ENCODE measurements at regions not wholly inside any gene's neighbourhood (a gene's known extent, or its start where the extent isn't known, plus 50 kb on each side); places are given as distances from the start of the nearest gene placed in this dataset.

- Histone ChIP-seq H2AFZ (ENCODE audit: low read length) (no peak overlapping the region), H3K9me3 (ENCODE audit: insufficient read depth, low read depth, low read length) (no peaks in the 10 kb centered on the region), H3K36me3 (ENCODE audit: insufficient read depth, low read length) (no peaks in the 10 kb centered on the region), H3K27me3 (ENCODE audit: insufficient read depth, low read length, poor library complexity, severe bottlenecking) (no peaks in the 10 kb centered on the region), H3K4me3 (ENCODE audit: low read length, poor library complexity, severe bottlenecking) (no peak overlapping the region), H3F3A (ENCODE audit: low read depth) (no peaks in the 10 kb centered on the region), H3K4me2 (ENCODE audit: low read depth, low read length, poor library complexity, severe bottlenecking) (no peak overlapping the region), H3K9ac (ENCODE audit: low read depth, low read length, poor library complexity, severe bottlenecking) (no peak overlapping the region), H3K79me2 (ENCODE audit: insufficient read depth, low read length) (no peaks in the 10 kb centered on the region), H3K9me2 (replicated peaks; ENCODE audit: low read depth, low read length) (no peaks in the 10 kb centered on the region), H3K4me1 (ENCODE audit: insufficient read depth, low read length, poor library complexity, severe bottlenecking) (no peaks in the 10 kb centered on the region), H4K20me1 (ENCODE audit: insufficient read depth, low read length, poor library complexity, severe bottlenecking) (no peaks in the 10 kb centered on the region)
- TF ChIP-seq EZH2phosphoT487 (IDR thresholded peaks at IDR 0.05; ENCODE audit: borderline replicate concordance), result no peak
- TF ChIP-seq CTCF (conservative IDR thresholded peaks at IDR 0.05; ENCODE audit: low read length), result no peak
Measured at GRCh38 chr7:16046041-16046440, 359.6 kb upstream of the MEOX2 start.

GRCh38 chr7:16045296-16045695 is 358.8 kb upstream of the MEOX2 start:
- no peaks in the 10 kb centered on the region for H3K79me2 ChIP-seq (ENCODE audit: insufficient read depth, low read length)
- H3K4me2 ChIP-seq (ENCODE audit: low read depth, low read length, poor library complexity, severe bottlenecking), result no peak overlapping the region
- no peaks in the 10 kb centered on the region for H3K27me3 ChIP-seq (ENCODE audit: insufficient read depth, low read length, poor library complexity, severe bottlenecking)
- no peak overlapping the region for H2AFZ ChIP-seq (ENCODE audit: low read length)
- no peaks in the 10 kb centered on the region for H3K36me3 ChIP-seq (ENCODE audit: insufficient read depth, low read length)
- no peak overlapping the region for H3K9ac ChIP-seq (ENCODE audit: low read depth, low read length, poor library complexity, severe bottlenecking)
- TF ChIP-seq CTCF (conservative IDR thresholded peaks at IDR 0.05; ENCODE audit: low read length), result no peak
- TF ChIP-seq EZH2phosphoT487 (IDR thresholded peaks at IDR 0.05; ENCODE audit: borderline replicate concordance), result no peak
- H3F3A ChIP-seq (ENCODE audit: low read depth), result no peaks in the 10 kb centered on the region
- no peaks in the 10 kb centered on the region for H3K4me1 ChIP-seq (ENCODE audit: insufficient read depth, low read length, poor library complexity, severe bottlenecking)
- no peaks in the 10 kb centered on the region for H3K9me3 ChIP-seq (ENCODE audit: insufficient read depth, low read depth, low read length)
- H3K9me2 ChIP-seq (replicated peaks; ENCODE audit: low read depth, low read length), result no peaks in the 10 kb centered on the region
- H3K4me3 ChIP-seq (ENCODE audit: low read length, poor library complexity, severe bottlenecking), result no peak overlapping the region
- H4K20me1 ChIP-seq (ENCODE audit: insufficient read depth, low read length, poor library complexity, severe bottlenecking), result no peaks in the 10 kb centered on the region

GRCh38 chr7:16044645-16045044 is 358.2 kb upstream of the MEOX2 start:
- Histone ChIP-seq H3K27me3 (ENCODE audit: insufficient read depth, low read length, poor library complexity, severe bottlenecking) (no peaks in the 10 kb centered on the region), H3F3A (ENCODE audit: low read depth) (no peaks in the 10 kb centered on the region), H3K4me1 (ENCODE audit: insufficient read depth, low read length, poor library complexity, severe bottlenecking) (no peaks in the 10 kb centered on the region), H3K36me3 (ENCODE audit: insufficient read depth, low read length) (no peaks in the 10 kb centered on the region), H3K9me2 (replicated peaks; ENCODE audit: low read depth, low read length) (no peaks in the 10 kb centered on the region), H3K4me3 (ENCODE audit: low read length, poor library complexity, severe bottlenecking) (no peak overlapping the region), H4K20me1 (ENCODE audit: insufficient read depth, low read length, poor library complexity, severe bottlenecking) (no peaks in the 10 kb centered on the region), H3K4me2 (ENCODE audit: low read depth, low read length, poor library complexity, severe bottlenecking) (no peak overlapping the region), H3K9me3 (ENCODE audit: insufficient read depth, low read depth, low read length) (no peaks in the 10 kb centered on the region), H2AFZ (ENCODE audit: low read length) (no peak overlapping the region), H3K9ac (ENCODE audit: low read depth, low read length, poor library complexity, severe bottlenecking) (no peak overlapping the region), H3K79me2 (ENCODE audit: insufficient read depth, low read length) (no peaks in the 10 kb centered on the region)
- TF ChIP-seq EZH2phosphoT487 (IDR thresholded peaks at IDR 0.05; ENCODE audit: borderline replicate concordance) (no peak), CTCF (conservative IDR thresholded peaks at IDR 0.05; ENCODE audit: low read length) (no peak)
